ENCODE measurements at regions not wholly inside any gene's neighbourhood (a gene's known extent, or its start where the extent isn't known, plus 50 kb on each side); places are given as distances from the start of the nearest gene placed in this dataset.

GRCh38 chr18:57890266-57890665 is 87.2 kb upstream of the ATP8B1 start:
- TF ChIP-seq CTCF (conservative IDR thresholded peaks at IDR 0.05 in 1 of 2, IDR thresholded peaks at IDR 0.05 in 1 of 2; ENCODE audit: extremely low read depth in 1 of 2, insufficient read depth in 1 of 2, low read depth in 1 of 2, low read length in 2 of 2) (no peak), EZH2 (IDR thresholded peaks at IDR 0.05; ENCODE audit: borderline replicate concordance, low read length) (no peak)

All from mammary epithelial cell (primary cell).